NCI-H524 (cell line): ENCODE measurements at regions not wholly inside any gene's neighbourhood (a gene's known extent, or its start where the extent isn't known, plus 50 kb on each side); places are given as distances from the start of the nearest gene placed in this dataset.
A peak's percentile ranks its signal among the peaks of the same experiment; 100 is the strongest.

ENCODE experiments used
- DNase-seq, 2 experiments: peaks; one replicate each; lab custom pipeline; 2025; lab: John Stamatoyannopoulos, UW

DNA sequence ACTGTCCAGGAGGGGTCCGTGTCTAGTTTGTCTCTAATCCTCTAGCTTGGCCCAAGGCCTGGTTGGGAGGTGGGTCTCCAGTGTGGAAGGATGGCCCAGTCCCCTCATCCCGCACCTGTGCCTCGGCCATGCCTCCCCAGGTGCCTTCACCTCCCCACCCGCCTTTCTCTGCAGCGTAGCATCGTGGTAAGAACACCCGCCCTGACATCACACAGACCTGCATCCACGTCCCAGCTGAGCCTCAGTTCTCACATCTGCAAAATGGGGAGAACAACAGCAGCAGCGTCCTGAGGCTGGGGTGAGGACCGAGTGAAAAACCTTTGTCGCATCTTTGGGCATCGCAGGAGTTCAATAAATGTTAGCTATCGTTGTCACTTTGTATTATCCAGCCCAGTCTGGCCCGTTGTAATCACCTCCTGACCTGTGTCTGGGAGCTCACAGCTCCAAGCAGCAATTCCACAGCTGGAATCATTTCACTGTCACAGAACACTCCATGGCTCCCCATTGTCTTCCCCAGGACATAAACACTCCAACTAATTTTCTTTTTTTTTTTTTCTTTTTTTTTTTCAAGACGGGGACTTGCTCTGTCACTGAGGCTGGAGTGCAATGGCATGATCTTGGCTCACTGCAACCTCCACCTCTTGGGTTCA lies 181.2 kb upstream of the IER5L start:
- no peak for DNase-seq

DNA sequence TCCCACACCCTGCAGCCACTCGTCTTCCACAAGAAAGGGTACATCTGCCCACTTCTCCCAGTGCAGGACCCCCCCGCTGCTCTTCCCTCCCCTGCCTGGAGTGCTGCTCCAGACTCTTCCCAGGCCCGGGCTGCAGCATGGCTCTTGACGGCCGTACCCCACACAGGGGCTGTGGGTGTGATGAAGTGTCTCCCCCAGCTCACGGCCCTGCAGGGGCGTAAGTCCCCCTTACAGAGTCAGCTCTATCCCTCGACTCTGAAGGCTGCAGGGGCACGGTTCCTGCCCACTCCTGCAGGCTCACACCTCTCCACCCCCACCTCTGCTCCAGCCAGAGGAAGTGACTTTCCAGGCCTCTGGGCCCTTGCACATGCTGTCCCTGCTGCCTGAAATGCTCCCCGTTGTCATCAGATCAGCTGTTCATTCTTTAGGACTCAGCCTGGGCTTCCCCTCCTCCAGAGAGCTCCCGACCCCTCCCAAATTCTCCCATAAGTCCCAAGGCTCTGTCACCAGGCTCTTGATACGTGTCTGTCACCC lies 180.6 kb upstream of the IER5L start:
- DNase-seq: peak in 1 of 2 experiments; percentile 25

DNA sequence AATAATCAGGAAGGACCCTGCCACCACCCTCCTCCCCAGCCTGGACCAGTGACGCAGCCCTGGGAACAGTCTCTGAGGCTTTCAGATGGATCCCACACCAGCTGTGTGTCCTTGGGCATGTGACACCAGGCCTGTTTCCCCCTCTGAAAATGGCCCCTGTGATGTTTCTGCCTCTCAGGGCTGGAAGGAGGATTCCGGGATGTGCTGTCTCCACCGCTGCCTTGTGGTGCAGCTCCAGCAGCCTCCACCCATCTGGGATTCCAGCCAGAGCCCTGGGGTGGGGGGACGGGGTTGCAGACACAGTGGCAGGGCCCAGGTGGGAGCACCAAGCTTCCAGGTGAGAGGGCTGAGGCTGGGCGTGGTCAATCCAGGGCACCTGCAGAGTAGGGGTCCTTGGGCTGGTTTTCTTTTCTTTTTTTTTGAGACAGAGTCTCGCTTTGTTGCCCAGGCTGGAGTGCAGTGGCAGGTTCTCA lies 179.7 kb upstream of the IER5L start:
- DNase-seq: no peak

DNA sequence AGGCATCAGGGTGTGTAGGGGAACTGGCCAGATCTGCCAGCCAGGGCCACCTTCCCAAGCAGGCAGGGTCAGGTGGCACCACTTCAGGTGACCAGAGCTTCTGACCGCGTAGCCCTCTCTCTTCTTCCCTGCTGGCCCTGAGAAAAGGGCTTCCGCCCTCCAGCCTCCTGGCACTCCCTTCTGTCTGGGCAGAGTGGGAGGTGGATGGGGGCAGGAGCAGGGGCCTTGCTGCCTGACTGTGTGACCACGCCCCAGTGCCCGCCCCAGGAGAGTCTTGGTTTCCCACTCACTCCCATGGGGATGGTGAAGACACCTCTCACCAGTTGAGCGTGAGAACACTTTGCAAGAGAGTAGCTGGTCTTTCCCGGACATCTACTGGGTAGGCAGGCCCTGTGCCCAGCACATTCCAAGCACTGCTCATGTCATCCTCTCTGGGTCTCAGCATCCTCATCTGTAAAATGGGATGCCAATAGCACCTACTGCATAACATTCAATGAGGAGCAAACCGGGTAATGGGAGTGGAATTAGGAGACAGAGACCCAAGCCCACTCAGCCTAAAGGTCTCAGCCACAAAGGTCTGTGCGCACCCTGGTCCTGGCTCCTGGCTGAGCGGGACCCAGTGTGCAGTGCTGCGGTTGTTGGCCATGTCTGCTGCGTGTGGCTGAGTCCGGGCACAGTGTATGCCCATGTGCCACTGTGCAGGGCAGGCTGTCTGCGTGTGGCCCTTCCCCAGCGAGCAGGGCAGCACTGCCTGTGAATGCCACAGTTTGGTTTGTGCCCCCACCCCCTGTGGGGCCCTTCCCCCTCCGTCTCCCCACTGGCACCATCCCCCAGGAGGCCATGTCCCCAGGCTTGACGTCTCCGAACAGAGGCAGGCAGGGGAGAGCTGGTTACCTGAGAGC lies 179.1 kb upstream of the IER5L start:
- DNase-seq: no peak

DNA sequence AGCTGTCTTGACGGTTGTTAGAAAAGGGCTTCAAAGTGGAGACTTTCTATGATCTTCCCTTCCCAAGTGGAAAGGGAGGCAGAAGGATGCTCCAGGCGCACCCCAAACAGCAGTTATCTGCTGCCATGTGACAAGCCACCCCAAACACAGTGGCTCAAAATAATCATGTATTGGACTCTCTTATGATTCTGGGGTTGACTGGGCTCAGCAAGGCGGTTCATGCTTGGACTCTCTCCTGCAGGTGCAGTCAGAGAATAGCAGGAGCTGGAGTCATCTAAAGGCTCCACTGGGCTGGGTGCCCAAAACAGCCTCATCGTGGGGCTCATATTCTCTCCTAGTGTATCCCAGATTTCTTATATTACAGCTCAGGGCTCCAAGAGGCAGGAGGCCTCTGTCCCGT lies 177.6 kb upstream of the IER5L start:
- DNase-seq: no peak

DNA sequence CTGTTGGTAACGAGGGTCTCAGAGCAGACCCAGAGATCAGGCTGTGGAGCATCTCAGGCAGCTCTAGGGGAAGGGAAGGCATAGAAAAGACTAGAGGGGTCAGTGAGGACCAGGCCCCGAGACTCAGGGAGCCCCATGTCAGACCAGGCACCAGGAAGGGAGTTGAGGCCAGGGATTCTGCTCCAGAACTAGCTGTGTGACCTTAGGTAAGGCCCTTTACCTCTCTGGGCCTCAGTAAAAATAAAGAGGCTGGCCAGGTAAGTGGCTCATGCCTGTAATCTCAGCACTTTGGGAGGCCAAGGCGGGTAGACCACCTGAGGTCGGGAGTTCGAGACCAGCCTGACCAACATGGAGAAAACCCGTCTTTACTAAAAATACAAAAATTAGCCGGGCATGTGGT lies 176.4 kb upstream of the IER5L start:
- DNase-seq: no peak

DNA sequence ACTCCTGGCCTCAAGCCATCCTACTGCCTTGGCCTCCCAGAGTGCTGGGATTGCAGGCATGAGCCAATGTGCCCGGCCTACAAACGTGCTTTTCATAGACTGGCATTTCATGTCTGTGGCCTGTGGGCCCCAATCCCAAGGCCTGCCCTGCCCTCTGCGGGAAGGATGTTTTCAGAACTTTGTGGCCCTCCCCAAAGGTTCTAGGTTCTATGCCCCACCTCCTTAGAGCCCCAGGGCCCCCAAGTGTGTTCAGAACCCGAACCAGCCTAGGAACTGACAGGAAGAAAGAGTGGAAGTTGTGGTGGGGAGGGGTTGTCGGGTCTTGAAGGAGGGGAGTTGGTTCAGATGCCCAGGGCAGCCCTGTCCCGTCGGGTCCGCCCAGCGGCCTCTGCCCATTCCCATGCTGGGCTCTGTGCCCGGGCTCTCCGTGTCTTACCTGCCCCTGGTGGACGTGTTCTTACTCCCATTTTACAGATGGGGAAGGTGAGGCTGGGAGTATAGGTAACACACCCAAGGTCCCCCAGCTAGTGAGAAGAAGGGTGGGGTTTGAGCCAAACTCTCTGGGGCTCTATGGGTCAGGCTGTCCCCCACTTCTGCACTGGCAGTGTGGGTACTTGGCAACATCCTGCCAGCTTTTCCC lies 175.8 kb upstream of the IER5L start:
- no peak for DNase-seq

DNA sequence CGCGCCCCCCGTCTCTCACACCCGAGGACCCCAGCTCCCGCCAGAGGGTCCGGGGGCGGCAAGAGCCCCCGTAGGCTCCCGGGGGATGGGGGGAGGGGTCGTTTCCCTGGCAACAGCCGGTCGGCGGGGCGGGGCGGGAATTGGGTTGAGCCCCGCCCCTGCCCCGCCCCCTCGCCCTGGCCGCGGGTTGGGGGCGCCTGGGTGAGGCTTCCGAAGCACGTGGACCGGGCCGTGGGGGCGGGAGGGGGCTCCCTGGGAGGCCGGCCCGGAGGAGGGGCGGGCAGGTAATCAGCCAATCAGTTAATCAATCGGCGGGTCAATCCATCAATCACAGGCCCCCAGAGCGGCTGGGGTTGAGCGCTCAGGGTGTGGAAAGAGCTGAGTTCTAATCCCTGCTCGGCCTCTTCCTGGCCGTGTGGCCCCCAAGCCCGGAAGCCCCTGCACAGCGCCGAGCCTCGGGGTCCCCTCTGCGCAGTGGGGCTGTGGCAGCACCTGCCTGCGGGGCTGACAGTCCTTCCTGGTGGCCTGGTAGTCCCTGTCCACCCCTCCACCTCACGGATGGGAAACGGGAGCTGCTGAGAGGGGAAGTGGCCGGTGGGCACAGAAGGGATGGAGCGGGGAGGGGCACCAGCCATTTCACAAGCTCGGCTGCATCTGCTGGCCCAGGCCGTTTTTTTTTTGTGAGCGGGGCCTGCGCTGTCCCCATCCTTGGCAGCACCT lies 174.2 kb upstream of the IER5L start:
- peak in 1 of 2 experiments; percentile 62 for DNase-seq

DNA sequence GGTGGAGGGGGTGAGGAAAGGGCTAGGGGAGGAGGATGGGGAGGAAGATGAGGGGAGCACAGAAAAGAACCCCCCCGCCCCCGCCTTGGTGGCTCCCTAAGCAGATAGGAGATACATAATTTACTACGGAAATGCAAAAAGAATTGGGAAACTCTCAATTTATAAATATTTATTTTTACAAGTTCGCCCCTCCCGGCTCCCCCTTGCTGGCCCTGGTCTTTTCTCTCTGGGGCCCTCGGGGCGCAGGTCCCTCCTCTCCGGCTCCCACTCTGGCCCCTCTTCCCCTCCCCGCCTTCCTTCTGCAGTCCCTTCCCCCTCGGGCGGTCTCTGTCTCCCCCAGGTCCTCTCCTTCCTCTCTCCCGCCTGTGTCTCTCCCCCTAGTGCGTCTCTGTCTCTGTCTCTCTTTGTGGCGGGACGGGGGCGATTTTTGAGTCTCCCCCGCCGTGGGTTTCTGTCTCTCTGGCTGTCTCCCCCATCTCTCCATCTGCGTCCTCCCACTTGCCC lies 173.6 kb upstream of the IER5L start:
- peak in 1 of 2 experiments; percentile 62 for DNase-seq

DNA sequence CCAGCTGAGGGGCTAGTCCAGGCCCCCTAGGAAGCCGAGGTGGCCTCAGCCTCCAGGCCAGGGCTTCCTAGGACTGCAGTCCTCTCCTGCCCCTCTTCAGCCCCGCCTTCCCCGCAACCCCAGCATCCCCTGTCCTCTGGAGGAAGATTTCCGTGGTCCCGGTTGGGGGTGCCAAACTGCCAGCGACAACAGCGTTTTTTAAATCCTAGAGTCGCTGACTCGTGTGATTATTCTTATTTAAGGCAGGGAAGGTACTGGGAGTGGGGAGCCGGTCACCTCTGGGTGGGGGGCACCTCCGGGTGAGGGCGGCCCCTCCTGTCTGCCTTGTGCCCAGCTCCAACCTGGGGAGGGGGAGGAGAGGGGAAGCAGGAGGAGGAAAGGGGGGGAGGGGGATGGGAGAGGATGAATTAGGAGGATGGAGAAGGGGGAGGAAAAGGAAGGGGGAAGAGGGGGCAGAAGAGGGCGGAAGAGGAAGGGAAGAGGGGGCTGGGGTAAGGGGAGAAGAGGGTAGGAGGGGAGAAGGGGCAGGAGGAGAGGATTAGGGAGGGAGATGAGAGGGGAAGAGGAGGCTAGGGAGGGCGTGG lies 173.1 kb upstream of the IER5L start:
- DNase-seq: peak; percentile 59 to 68

DNA sequence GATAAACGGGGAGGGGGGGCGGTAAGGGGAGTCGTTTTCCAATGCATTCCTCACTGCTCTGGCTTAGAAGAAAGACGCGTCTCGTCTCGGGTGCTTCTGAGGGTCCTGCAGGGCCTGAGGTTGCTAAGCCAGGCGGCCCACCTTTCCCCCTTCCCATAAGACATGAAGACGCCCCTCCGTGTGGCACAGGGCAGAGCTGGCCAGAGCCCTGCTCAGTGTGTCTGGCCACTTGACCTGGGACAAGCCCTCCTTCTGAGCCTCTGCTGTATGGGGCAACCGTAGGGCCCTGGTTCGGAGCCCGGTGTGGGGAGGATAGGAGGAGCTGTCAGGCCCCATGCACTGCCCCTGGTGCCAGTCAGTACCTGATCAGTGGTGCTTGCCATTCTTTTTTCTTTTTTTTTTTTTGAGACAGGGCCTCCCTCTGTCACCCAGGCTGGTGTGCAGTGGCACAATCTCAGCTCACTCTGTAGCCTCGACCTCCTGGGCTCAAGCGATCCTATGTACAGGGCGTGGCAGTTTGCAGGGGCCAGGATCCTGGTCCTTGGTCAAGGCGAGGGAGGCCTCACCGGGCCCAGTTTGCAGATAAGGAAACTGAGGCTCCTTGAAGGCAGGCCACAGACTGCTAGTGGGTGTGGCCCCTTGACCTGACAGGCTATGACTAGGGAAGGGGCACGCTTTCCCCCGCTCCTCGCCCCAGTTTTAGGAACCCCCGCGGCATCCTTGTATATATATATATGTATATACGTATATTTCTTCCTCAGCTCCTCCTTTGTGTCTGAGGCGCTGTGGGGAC lies 172.3 kb upstream of the IER5L start:
- DNase-seq: no peak

DNA sequence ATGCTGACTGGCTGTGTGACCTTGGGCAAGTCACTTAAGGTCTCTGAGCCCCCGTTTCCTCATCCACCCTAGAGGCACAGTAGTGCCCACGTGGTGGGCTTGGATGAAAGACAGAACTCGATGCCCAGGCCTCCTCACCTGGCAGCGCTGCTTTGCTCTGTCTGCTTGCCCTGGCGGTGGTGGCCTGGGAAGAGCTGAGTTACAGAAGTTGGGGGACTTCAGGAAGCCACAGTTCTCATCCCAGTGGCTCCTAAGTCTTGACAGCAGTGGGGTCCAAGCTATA lies 171.5 kb upstream of the IER5L start:
- DNase-seq: no peak

DNA sequence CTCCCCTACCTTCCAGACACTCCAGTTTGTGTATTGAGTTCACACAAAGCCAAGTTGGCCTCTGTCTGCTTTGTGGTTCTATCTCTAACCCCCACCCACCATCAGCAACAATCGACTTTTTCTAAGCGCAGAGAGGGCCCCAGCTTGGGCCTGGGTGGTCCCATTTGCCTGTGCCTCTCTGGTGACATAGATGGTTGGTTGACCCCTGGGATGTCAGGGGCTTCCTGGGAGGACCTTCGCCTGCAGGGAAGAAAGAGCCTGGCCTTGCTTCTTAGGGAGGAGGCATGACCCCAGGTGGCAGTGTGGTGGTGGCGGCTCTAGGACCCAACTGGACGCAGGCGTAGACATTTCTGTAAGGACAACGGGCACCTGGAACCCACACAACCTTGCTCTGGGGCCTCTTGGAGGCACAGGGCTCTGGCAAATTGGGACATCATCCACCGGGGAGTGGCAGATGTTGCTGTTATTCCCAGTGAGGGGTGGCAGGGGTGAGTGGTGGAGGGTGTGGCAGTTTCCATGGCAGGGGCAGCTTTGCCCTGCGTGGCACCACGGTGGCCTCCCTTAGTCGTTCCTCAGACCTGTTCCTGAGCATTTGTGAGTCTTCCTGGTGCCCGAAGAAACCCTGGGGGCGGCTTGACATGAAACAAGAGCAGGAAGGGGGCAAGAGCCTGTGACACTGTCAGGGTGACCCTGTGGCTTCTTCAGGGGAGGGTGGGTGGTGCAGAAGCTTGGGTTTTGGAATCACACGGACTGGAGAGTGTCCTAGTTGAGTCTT lies 171.0 kb upstream of the IER5L start:
- DNase-seq: peak in 1 of 2 experiments; percentile 40

DNA sequence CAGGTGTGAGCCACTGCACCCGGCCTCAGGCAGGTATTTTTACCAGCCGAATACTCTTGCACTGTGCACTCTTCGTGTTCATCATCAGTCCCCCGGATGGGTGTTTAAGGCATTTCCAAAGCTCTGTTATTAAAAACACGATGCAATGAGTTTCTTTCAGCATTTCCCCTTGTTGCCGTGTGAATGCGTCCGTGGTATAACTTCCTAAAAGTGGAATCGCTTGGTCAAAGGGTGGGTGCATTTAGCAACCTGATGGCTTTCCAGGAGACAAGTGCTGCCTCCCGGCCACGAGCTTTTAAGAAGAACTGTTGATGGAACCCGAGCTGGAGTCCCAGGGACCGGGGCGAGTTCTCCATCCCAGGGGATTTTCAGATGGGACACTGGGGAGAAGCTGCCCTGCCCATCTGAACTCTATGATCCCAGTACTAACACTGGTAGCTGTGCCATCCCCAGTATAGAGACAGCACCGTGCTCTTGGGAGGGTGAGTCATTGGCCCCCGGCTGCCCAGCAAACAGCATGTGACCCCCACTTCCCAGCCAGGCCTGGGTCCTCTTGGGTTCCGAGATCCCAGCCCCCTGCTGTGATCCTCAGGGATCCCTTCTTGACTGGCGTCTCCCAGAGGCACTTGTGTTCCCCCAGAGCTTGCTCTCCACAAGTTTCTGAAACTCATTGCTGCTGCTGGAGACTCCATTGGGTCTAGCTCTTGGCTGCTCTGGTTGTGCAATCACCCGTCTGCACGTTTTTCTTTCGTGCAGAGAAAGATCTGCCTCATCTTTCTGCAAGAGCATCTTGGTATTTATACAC lies 169.5 kb upstream of the IER5L start:
- DNase-seq: no peak

DNA sequence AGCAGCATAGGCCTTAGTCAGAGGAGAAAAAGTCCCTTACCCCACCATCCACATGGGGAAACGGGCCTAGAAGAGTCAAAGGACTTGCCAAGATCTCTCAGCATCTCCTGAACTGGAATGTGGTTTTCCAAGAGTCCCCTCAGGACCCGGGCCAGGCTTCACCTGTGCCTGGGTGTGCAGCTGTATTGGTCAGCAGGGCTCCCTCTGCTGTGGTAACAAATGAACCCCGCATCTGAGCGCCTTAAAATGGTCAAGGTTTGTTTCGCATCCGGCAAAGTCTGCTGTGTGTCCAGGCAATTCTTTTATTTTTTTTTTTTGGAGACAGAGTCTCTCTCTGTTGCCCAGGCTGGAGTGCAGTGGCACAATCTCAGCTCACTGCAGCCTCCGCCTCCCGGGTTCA lies 168.0 kb upstream of the IER5L start:
- DNase-seq: no peak

DNA sequence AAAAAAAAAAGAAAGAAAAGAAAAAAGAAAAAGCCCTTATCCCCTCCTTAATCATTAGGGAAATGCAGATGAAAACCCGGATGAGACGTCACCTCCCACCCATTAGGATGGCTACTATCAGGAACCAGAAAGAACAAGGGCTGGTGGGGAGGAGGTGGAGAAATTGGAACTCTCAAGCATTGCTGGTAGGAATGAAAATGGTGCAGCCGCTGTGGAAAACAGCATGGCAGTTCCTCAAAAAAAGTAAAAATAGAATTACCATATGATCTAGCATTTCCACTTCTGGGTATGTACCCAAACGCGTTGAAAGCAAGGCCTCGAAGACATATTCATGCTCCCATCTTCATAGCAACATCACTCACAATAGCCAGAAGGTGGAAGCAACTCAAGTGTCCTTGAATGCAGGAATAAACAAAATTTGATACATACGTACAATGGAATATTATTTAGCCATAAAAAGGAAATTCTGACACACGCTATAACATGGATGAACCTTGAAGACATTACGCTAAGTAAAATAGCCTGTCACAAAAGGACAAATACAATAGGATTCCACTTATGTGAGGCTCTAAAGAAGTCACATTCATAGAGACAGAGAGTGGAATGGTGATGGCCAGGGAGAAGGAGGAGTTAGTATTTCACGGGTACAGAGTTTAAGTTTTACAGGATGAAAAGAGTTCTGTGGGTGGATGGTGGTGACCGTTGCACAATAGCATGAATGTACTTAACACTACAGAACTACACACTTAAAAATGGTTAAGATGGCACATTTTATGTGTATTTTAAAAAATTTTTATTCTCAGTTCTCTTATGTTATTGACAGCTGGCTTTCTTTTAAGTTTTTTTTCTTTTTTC lies 166.8 kb upstream of the IER5L start:
- no peak for DNase-seq

DNA sequence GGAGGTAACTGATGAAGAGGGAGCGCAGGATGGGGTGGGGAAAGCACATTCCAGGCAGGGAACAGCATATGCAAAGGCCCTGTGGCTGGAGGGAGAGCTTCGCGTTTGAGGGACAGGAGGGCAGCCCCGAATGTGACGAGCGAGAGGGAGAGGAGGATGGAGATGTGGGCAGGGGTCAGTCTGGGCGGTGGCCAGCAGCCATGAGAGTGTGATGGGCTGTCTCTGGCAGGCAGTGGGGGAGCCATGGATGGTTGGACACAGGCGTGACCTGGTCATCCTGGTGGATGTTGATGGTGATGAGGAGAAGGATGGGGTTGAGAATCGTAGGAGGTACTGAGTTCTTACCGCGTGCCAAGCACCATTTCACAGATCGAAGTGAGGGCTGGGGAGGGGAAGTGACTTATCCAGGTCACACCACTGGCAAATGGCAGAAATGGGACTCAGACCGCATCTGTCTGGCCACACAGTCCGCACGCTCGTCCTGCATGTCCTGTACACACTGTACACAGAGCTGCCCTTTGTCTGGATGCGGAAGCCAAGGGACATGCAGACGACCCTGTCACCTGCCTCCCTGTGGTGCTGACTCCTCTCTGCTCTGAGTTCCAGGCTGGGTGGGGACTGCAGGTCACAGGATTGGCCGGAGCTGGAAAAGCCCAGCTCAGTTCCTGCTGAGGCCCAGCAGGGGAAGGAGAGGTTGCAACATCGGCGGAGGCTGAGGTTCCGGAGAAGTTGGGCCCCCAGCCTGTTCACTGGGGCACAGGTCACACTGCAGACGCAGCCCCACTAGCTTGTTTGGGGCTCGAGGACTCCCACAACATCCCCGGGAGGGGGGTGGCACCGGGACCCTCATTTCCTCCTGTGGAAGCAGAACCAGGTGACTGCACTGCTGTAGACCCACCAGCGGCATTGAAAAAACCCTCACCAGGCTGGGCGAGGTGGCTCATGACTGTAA lies 165.6 kb upstream of the IER5L start:
- no peak for DNase-seq
